Astrocyte (in vitro differentiated cells and primary cell): ENCODE measurements at regions not wholly inside any gene's neighbourhood (a gene's known extent, or its start where the extent isn't known, plus 50 kb on each side); places are given as distances from the start of the nearest gene placed in this dataset.

ENCODE experiments used
- DNase-seq: peaks from one replicate; pipeline ENCODE4 v3.0.0-alpha.2; 2010; ENCODE audit warnings: low read depth
- FAIRE-seq: peaks from 2 replicates; lab custom pipeline; 2011; peaks lifted over from hg19 to GRCh38; lab: Jason Lieb, UNC
- H2AFZ ChIP-seq: 2 replicates; pipeline ENCODE4 v1.6.0; 2012; ENCODE audit warnings: low read depth, low read length, inconsistent platforms
- H3K27ac ChIP-seq: 2 replicates; pipeline ENCODE4 v1.5.1; 2011; ENCODE audit warnings: low read depth, low read length, inconsistent platforms
- H3K27me3 ChIP-seq: 2 replicates; pipeline ENCODE4 v1.6.0; 2011; ENCODE audit warnings: low read length, inconsistent platforms; ENCODE audit not compliant: insufficient read depth
- H3K36me3 ChIP-seq: 2 replicates; pipeline ENCODE4 v1.5.1; 2011; ENCODE audit warnings: low read length, inconsistent platforms; ENCODE audit not compliant: insufficient read depth
- H3K4me1 ChIP-seq: 2 replicates; pipeline ENCODE4 v1.5.1; 2011; ENCODE audit warnings: low read length, inconsistent platforms; ENCODE audit not compliant: insufficient read depth
- H3K4me2 ChIP-seq: 2 replicates; pipeline ENCODE4 v1.6.0; 2012; ENCODE audit warnings: low read length, inconsistent platforms
- H3K4me3 ChIP-seq: 2 replicates; pipeline ENCODE4 v1.5.1; 2011; ENCODE audit warnings: low read depth, mild to moderate bottlenecking, low read length, inconsistent platforms; ENCODE audit not compliant: insufficient read depth
- H3K79me2 ChIP-seq: 2 replicates; pipeline ENCODE4 v1.6.0; 2012; ENCODE audit warnings: mild to moderate bottlenecking, low read length, inconsistent platforms; ENCODE audit not compliant: insufficient read depth
- H3K9ac ChIP-seq: 2 replicates; pipeline ENCODE4 v1.6.0; 2012; ENCODE audit warnings: mild to moderate bottlenecking, low read length, inconsistent platforms
- H3K9me3 ChIP-seq: 2 replicates; pipeline ENCODE4 v1.5.1; 2012; ENCODE audit warnings: low read depth, mild to moderate bottlenecking, low read length, inconsistent platforms; ENCODE audit not compliant: insufficient read depth
- H4K20me1 ChIP-seq: 2 replicates; pipeline ENCODE4 v1.6.0; 2012; ENCODE audit warnings: low read length, inconsistent platforms; ENCODE audit not compliant: insufficient read depth
- H3K27ac Mint-ChIP-seq: one replicate; pipeline ENCODE4 v1.8.0; 2021; ENCODE audit warnings: mild to moderate bottlenecking, mixed read lengths; ENCODE audit not compliant: unreplicated experiment
- H3K27me3 Mint-ChIP-seq: one replicate; pipeline ENCODE4 v1.8.0; 2021; ENCODE audit warnings: low read depth, mixed read lengths; ENCODE audit not compliant: unreplicated experiment
- H3K36me3 Mint-ChIP-seq: one replicate; pipeline ENCODE4 v1.8.0; 2021; ENCODE audit warnings: low read depth, mixed read lengths; ENCODE audit not compliant: unreplicated experiment
- H3K4me1 Mint-ChIP-seq: one replicate; pipeline ENCODE4 v1.8.0; 2021; ENCODE audit warnings: low read depth, mixed read lengths; ENCODE audit not compliant: unreplicated experiment
- H3K4me3 Mint-ChIP-seq: one replicate; pipeline ENCODE4 v1.8.0; 2021; ENCODE audit warnings: mild to moderate bottlenecking, moderate library complexity, mixed read lengths; ENCODE audit not compliant: unreplicated experiment
- H3K9me3 Mint-ChIP-seq: one replicate; pipeline ENCODE4 v1.8.0; 2021; ENCODE audit warnings: mild to moderate bottlenecking, mixed read lengths; ENCODE audit not compliant: unreplicated experiment
- EZH2 ChIP-seq: IDR thresholded peaks from 2 replicates; pipeline ENCODE4 v1.6.1; 2012; ENCODE audit warnings: mild to moderate bottlenecking, low read length, inconsistent platforms; ENCODE audit not compliant: insufficient read depth
- TF ChIP-seq, protein P1 (sequence below): IDR thresholded peaks from 2 replicates; pipeline ENCODE4 v1.5.1; 2011; ENCODE audit warnings: low read depth, mild to moderate bottlenecking, inconsistent platforms, low read length, moderate library complexity; ENCODE audit not compliant: insufficient read depth

- Histone ChIP-seq H3K4me3 (no peak overlapping the region), H3K9ac (no peak overlapping the region), H3K9me3 (no peaks in the 10 kb centered on the region), H3K4me2 (no peak overlapping the region), H3K27ac (no peak overlapping the region), H4K20me1 (peaks cover 5% of the 10 kb centered on the region), H3K79me2 (no peaks in the 10 kb centered on the region), H3K4me1 (peaks cover 9% of the 10 kb centered on the region), H2AFZ (no peak overlapping the region), H3K36me3 (no peaks in the 10 kb centered on the region), H3K27me3 (no peaks in the 10 kb centered on the region)
- Mint-ChIP-seq H3K4me3 (no peak overlapping the region), H3K36me3 (no peaks in the 10 kb centered on the region), H3K4me1 (peaks cover 13% of the 10 kb centered on the region), H3K9me3 (no peaks in the 10 kb centered on the region), H3K27me3 (no peaks in the 10 kb centered on the region), H3K27ac (no peak overlapping the region)
- no peak for FAIRE-seq
- no peak for DNase-seq
- TF ChIP-seq, protein P1, sequence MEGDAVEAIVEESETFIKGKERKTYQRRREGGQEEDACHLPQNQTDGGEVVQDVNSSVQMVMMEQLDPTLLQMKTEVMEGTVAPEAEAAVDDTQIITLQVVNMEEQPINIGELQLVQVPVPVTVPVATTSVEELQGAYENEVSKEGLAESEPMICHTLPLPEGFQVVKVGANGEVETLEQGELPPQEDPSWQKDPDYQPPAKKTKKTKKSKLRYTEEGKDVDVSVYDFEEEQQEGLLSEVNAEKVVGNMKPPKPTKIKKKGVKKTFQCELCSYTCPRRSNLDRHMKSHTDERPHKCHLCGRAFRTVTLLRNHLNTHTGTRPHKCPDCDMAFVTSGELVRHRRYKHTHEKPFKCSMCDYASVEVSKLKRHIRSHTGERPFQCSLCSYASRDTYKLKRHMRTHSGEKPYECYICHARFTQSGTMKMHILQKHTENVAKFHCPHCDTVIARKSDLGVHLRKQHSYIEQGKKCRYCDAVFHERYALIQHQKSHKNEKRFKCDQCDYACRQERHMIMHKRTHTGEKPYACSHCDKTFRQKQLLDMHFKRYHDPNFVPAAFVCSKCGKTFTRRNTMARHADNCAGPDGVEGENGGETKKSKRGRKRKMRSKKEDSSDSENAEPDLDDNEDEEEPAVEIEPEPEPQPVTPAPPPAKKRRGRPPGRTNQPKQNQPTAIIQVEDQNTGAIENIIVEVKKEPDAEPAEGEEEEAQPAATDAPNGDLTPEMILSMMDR, result no peak
- TF ChIP-seq EZH2, result no peak
Measured at GRCh38 chr3:124101643-124102042, 109.7 kb upstream of the ROPN1 start.

DNA sequence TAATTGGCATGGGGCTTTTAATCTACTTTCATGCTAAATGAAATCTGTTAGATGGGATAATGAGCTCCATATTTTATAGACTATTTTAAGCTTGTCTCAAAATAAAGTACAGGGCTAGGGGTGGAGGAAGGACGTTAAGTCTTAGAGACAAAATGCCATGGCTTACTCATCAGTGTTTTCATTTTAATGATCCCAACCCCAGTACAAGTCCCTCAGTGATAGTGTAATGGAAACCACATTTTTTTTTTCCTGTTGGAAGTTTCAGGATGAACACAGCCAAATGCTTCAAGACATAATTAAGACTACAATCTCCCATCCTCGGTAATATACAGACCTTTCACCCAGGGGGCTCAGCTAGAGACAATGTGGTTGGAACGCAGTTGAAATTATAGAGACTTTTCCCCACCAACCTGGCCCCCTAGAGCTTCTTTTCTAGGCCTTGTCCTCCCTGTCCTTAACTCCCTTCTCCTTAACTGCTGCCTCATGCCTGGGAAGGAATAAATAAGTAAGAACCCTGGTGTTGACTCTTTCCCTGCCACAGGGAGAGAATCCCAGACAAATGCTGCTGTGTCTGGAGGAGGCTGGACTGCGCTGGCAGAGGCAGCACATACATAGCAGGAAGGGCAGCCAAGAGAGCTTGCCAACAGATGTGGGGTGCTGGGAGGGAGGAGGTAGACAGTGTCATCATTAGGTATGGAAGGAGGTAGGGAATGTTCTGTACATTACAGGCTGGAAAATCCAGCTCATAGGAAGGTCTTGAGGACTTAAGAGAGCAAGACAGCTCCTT is 115.4 kb upstream of the ROPN1 start:
- Histone ChIP-seq H3K27me3 (no peaks in the 10 kb centered on the region), H3K27ac (no peak overlapping the region), H3K9ac (no peak overlapping the region), H3K4me3 (no peak overlapping the region), H3K4me1 (peaks cover 8% of the 10 kb centered on the region), H3K79me2 (no peaks in the 10 kb centered on the region), H2AFZ (no peak overlapping the region), H4K20me1 (peaks cover 5% of the 10 kb centered on the region), H3K36me3 (no peaks in the 10 kb centered on the region), H3K9me3 (no peaks in the 10 kb centered on the region), H3K4me2 (peak overlapping the region; percentile 7)
- no peak for TF ChIP-seq EZH2
- TF ChIP-seq, protein P1, result no peak
- Mint-ChIP-seq H3K36me3 (no peaks in the 10 kb centered on the region), H3K9me3 (no peaks in the 10 kb centered on the region), H3K27me3 (no peaks in the 10 kb centered on the region), H3K4me1 (no peaks in the 10 kb centered on the region), H3K4me3 (no peak overlapping the region), H3K27ac (peak overlapping the region; percentile 77)
- DNase-seq, result peak; percentile 50
- FAIRE-seq, result peak; percentile 32

DNA sequence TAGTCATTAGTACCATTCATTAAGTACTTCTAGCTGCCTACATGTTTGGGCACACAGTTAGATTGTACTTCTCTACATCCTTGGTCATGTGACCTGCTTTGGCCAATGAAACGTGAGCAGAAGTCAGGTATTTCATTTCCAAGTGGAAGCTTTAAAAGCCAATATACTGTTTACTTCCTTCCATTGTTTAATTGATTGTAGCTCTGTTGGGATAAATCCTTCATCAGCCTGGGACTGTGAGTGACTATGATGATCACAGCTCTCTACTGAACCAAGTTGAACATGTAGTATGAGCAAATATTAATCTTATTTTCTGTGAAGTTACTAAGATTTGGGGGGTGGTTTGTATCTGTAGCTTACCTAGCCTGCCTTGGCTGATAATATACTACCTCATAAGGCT is 116.5 kb upstream of the ROPN1 start:
- Histone ChIP-seq H3K9ac (no peak overlapping the region), H3K27me3 (no peaks in the 10 kb centered on the region), H3K27ac (no peak overlapping the region), H3K36me3 (no peaks in the 10 kb centered on the region), H2AFZ (no peak overlapping the region), H3K79me2 (no peaks in the 10 kb centered on the region), H3K4me3 (no peak overlapping the region), H3K4me1 (peaks cover 8% of the 10 kb centered on the region), H4K20me1 (no peaks in the 10 kb centered on the region), H3K9me3 (no peaks in the 10 kb centered on the region), H3K4me2 (no peak overlapping the region)
- no peaks in the 10 kb centered on the region for H3K27me3 Mint-ChIP-seq
- no peak for DNase-seq
- H3K4me3 Mint-ChIP-seq, result no peak overlapping the region
- H3K9me3 Mint-ChIP-seq, result no peaks in the 10 kb centered on the region
- TF ChIP-seq, protein P1, result no peak
- no peak for TF ChIP-seq EZH2
- no peak overlapping the region for H3K27ac Mint-ChIP-seq
- H3K36me3 Mint-ChIP-seq, result peaks cover 2% of the 10 kb centered on the region
- no peak for FAIRE-seq
- no peaks in the 10 kb centered on the region for H3K4me1 Mint-ChIP-seq
